ENCODE measurements at regions not wholly inside any gene's neighbourhood (a gene's known extent, or its start where the extent isn't known, plus 50 kb on each side); places are given as distances from the start of the nearest gene placed in this dataset.

GRCh38 chr13:89310943-89311672 is 1639.9 kb downstream of the SLITRK5 start:
- Histone ChIP-seq H3K4me3 (ENCODE audit: low read depth, low read length, poor library complexity, severe bottlenecking) (no peak overlapping the region), H3K36me3 (ENCODE audit: insufficient read depth, low read length, poor library complexity, severe bottlenecking) (no peaks in the 10 kb centered on the region), H3K4me1 (ENCODE audit: insufficient read depth, low read length, poor library complexity, severe bottlenecking) (no peaks in the 10 kb centered on the region), H3K27ac (ENCODE audit: low read depth, low read length, poor library complexity, severe bottlenecking) (no peak overlapping the region), H3K9me3 (ENCODE audit: low read depth, low read length, poor library complexity, severe bottlenecking) (no peaks in the 10 kb centered on the region), H3K27me3 (replicated peaks; ENCODE audit: insufficient read depth, low read depth, low read length, poor library complexity) (no peaks in the 10 kb centered on the region)
- TF ChIP-seq, protein P1, sequence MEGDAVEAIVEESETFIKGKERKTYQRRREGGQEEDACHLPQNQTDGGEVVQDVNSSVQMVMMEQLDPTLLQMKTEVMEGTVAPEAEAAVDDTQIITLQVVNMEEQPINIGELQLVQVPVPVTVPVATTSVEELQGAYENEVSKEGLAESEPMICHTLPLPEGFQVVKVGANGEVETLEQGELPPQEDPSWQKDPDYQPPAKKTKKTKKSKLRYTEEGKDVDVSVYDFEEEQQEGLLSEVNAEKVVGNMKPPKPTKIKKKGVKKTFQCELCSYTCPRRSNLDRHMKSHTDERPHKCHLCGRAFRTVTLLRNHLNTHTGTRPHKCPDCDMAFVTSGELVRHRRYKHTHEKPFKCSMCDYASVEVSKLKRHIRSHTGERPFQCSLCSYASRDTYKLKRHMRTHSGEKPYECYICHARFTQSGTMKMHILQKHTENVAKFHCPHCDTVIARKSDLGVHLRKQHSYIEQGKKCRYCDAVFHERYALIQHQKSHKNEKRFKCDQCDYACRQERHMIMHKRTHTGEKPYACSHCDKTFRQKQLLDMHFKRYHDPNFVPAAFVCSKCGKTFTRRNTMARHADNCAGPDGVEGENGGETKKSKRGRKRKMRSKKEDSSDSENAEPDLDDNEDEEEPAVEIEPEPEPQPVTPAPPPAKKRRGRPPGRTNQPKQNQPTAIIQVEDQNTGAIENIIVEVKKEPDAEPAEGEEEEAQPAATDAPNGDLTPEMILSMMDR (conservative IDR thresholded peaks at IDR 0.05; ENCODE audit: low read depth, low read length): no peak
- no peak for TF ChIP-seq EZH2 (IDR thresholded peaks at IDR 0.05; ENCODE audit: borderline replicate concordance, low read depth, low read length, poor library complexity, severe bottlenecking)
- ChIA-PET POLR2A (ENCODE audit: low non-redundant PET) (no interaction called here), CTCF (no interaction called here)
- intact Hi-C loops (cut with micrococcal nuclease; ENCODE audit: unreplicated experiment): no loop called here
- BruUV-seq (replicated peaks): no TSS peak
- no peak for DNase-seq (ENCODE audit: low spot score)

GRCh38 chr13:89315287-89315686 is 1644.1 kb downstream of the SLITRK5 start:
- Histone ChIP-seq H3K9me3 (ENCODE audit: low read depth, low read length, poor library complexity, severe bottlenecking) (no peaks in the 10 kb centered on the region), H3K27me3 (replicated peaks; ENCODE audit: insufficient read depth, low read depth, low read length, poor library complexity) (no peaks in the 10 kb centered on the region), H3K27ac (ENCODE audit: low read depth, low read length, poor library complexity, severe bottlenecking) (no peak overlapping the region), H3K36me3 (ENCODE audit: insufficient read depth, low read length, poor library complexity, severe bottlenecking) (no peaks in the 10 kb centered on the region), H3K4me1 (ENCODE audit: insufficient read depth, low read length, poor library complexity, severe bottlenecking) (no peaks in the 10 kb centered on the region), H3K4me3 (ENCODE audit: low read depth, low read length, poor library complexity, severe bottlenecking) (no peak overlapping the region)
- intact Hi-C loops (cut with micrococcal nuclease; ENCODE audit: unreplicated experiment): no loop called here
- ChIA-PET POLR2A (ENCODE audit: low non-redundant PET) (no interaction called here), CTCF (no interaction called here)
- DNase-seq (ENCODE audit: low spot score): no peak
- BruUV-seq (replicated peaks): no TSS peak
- TF ChIP-seq EZH2 (IDR thresholded peaks at IDR 0.05; ENCODE audit: borderline replicate concordance, low read depth, low read length, poor library complexity, severe bottlenecking): no peak
- TF ChIP-seq, protein P1 (conservative IDR thresholded peaks at IDR 0.05; ENCODE audit: low read depth, low read length): no peak

GRCh38 chr13:89322466-89322865 is 1651.3 kb downstream of the SLITRK5 start:
- CTCF ChIA-PET: no interaction called here

More at GRCh38 chr13:89322466-89322865, 1651.3 kb downstream of the SLITRK5 start:
- no peaks in the 10 kb centered on the region for H3K36me3 ChIP-seq (ENCODE audit: insufficient read depth, low read length, poor library complexity, severe bottlenecking)
- POLR2A ChIA-PET (ENCODE audit: low non-redundant PET): no interaction called here
- no peak for TF ChIP-seq EZH2 (IDR thresholded peaks at IDR 0.05; ENCODE audit: borderline replicate concordance, low read depth, low read length, poor library complexity, severe bottlenecking)
- TF ChIP-seq, protein P1 (conservative IDR thresholded peaks at IDR 0.05; ENCODE audit: low read depth, low read length): no peak
- intact Hi-C loops (cut with micrococcal nuclease; ENCODE audit: unreplicated experiment): no loop called here
- H3K9me3 ChIP-seq (ENCODE audit: low read depth, low read length, poor library complexity, severe bottlenecking): no peaks in the 10 kb centered on the region
- BruUV-seq (replicated peaks): no TSS peak
- no peaks in the 10 kb centered on the region for H3K27me3 ChIP-seq (replicated peaks; ENCODE audit: insufficient read depth, low read depth, low read length, poor library complexity)
- H3K27ac ChIP-seq (ENCODE audit: low read depth, low read length, poor library complexity, severe bottlenecking): no peak overlapping the region
- DNase-seq (ENCODE audit: low spot score): no peak
- no peak overlapping the region for H3K4me3 ChIP-seq (ENCODE audit: low read depth, low read length, poor library complexity, severe bottlenecking)
- H3K4me1 ChIP-seq (ENCODE audit: insufficient read depth, low read length, poor library complexity, severe bottlenecking): no peaks in the 10 kb centered on the region

All from A673 (cell line).